ENCODE measurements at regions not wholly inside any gene's neighbourhood (a gene's known extent, or its start where the extent isn't known, plus 50 kb on each side); places are given as distances from the start of the nearest gene placed in this dataset.

- TF ChIP-seq POLR2AphosphoS5 (IDR thresholded peaks at IDR 0.05; ENCODE audit: low read depth, low read length) (no peak), POLR2A (IDR thresholded peaks at IDR 0.05; ENCODE audit: low read depth, low read length) (no peak), SPI1 (IDR thresholded peaks at IDR 0.05; ENCODE audit: low read depth, low read length) (no peak), TAF1 (IDR thresholded peaks at IDR 0.05; ENCODE audit: low read depth, low read length) (no peak), POU2F2 (IDR thresholded peaks at IDR 0.05; ENCODE audit: low read depth, low read length) (no peak)
Observed at GRCh38 chr18:2394684-2395083, 176.6 kb downstream of the METTL4 start.

Measured in GM12891 (cell line).